ENCODE measurements at regions not wholly inside any gene's neighbourhood (a gene's known extent, or its start where the extent isn't known, plus 50 kb on each side); places are given as distances from the start of the nearest gene placed in this dataset.
"Not testable (repeated sequence)": the region's sequence is repeated elsewhere in the genome, so short reads cannot be mapped to it uniquely, and the experiment has no call there.

- peak; percentile 77 for DNase-seq
Measured at GRCh38 chr6:74946961-74947360, 258.9 kb downstream of the COL12A1 start.

GRCh38 chr6:74942130-74942529, 263.7 kb downstream of the COL12A1 start:
- peak; percentile 80 for DNase-seq

DNA sequence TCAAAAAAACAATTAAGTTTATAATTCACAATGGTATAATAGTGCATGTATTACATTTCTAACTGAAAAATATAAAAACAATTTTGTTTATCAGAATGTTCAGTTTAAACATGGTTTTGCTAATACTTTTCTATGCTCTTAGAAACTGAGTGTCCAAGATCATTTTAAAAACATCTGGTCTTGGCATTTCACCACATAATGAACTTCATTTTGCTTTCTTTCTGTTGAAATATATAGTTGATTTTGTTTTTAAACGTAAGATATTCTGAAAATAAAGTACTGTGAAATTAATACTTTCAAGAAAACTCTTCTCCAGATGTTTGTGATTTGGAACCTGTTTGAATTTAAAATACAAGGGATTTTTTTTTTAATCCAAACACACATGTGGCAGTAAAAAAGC, 264.4 kb downstream of the COL12A1 start:
- DNase-seq: no peak

DNA sequence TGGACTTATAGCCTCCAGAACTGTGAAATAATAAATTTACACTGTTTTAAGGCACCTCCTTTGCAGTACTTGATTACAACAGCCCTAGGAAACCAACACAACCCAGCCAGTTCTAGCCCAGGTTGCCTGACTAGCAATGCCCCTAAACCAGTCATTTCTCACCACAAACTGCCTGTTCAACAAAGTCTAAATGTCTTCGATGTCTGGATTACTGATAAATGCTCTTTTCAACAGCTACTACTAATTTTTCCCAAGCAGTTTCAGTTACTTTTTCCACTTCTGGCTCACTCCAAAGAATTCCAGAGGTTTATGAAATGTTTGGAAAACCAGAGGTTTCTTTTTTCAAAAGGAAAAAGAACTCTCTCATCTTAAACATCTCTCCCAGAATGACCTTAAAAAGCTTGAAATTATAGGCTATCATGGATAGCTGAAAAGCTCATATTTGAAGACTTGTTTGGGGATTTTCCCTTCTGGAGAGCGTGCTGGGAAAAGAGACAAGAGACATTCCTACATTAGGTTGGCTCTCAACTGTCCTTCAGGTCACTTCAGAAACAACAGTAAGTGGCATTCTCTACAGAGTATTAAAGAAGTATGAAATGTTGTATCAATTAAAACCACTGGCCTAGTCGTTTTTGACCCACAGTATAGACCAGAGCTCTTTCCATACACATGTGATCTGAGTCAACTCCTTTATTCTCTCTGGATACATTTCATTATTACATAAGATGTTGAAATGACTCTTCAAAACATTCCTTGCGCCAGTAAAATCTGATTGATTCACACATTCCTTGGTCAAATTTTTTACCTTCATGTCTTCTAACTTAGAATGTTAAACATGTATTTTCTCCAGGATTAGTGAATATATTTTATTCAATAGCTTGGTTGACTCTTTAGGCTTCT, 265.9 kb downstream of the COL12A1 start:
- peak; percentile 72 for DNase-seq

DNA sequence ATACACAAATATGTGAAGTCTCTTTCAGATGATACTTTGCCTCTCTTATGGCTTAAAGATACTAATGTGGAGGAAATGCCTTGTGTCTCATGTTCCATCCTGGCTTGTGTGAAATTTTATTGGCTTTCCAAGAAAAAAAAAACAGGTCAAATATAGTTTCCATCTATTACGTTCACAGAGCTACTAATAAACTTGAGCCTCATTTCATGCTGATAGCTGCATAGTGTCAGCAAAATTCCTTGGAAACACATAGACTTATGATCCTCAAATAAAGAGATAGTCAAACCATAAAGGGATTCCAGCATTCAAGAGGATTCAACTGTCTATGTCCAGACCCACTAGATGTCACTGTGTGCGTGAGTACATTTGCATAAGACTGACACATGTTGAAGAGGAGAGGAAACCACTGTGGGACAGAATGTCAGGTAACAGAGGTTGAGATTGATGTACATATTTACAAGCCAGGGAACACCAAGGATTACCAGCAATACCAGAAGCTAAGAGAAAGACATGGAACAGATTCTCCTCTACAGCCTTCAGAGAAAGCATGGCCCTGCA, 266.6 kb downstream of the COL12A1 start:
- DNase-seq: peak; percentile 58

DNA sequence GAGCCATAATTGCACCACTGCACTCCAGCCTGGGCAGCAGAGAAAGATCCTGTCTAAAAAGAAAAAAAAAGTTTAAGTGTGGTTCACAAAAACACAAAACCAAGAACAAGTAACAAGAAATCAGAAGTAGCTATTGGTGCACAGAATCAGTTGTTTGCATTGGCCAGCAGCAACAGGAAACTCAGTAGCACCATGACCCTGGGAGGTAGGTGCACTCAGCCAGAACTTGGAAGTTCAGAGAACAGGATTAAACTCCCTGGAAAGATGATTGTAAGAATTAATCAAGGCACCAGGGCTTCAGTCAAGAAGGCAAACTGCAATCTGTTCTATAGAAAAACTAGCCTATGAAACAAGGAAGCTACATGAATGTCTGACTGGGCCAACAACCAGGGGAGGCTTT, 267.9 kb downstream of the COL12A1 start:
- no peak for DNase-seq

DNA sequence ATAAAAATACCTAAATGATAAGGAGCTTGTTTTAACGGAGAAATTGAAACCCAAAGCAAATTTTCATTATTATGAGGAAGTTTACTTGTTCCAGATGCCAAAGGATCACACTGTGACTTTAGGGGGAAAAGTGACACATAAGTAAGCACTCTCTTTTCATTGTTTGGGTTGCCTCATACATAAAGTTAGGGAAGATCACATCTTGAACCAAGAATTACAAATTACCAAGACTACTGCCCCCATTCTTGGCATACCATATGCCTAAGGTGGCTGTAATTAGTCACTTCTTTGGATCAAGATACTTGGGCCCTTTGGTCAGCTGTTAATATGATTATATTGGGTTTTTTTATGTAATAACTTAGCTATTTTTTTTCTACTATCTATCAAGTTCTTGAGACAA, 269.0 kb downstream of the COL12A1 start:
- DNase-seq: peak; percentile 81

DNA sequence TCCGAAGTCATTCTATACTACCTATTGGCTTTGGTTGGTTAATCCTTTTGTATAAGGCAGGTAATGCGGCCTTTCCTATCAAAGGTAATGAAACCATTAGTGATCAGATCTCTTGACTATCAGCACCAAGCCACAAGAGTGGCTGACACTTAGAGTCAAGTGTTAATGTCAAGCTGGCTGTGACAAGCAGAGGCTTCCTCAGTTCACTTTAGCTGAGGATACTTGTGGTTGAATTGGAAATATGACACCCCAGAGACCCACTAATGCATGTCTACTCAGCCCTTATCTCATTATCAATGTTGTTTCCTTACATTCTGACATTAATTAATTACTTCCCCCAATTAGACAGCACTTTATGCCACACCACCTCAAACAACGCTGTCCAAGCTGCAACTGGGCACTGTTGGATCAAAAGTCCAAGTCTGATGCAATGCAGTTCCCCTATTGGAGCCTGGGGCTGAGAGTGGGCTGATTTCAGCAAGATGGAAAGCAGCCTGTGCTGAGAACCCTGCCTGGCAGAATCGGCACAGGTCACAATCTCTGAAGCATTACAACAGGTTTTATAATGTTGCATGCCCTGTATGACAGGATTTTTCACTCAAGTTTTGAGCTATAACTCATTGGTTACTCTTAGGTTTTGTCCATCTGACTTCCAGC, 273.5 kb downstream of the COL12A1 start:
- peak; percentile 33 for DNase-seq

GRCh38 chr6:74931558-74931957, 274.3 kb downstream of the COL12A1 start:
- peak; percentile 95 for DNase-seq

- no peak for DNase-seq
Measured at GRCh38 chr6:74928203-74928602, 277.6 kb downstream of the COL12A1 start.

GRCh38 chr6:74927299-74927698, 278.6 kb downstream of the COL12A1 start:
- no peak for DNase-seq

GRCh38 chr6:74925683-74926082, 280.2 kb downstream of the COL12A1 start:
- DNase-seq: no peak

DNA sequence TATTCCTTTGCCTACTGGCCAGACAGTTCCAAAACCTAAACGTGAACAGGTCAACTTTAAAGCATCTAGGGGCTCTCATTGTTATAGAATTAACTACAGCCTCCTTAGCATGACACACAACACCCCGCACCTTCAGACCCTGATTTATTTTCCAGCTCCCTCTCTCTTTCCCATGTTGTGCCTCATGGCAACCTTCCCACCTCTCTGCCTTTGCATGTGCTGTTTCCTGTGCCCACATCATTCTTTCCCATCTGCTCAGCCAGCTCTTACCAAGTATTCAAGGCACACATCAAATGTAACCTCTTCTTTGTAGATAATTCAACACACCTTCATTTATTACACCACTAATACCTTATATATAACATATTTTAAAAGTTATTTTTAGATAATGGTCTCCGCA, 291.0 kb downstream of the COL12A1 start:
- DNase-seq: no peak

- DNase-seq: no peak
Measured at GRCh38 chr6:74912234-74912633, 293.6 kb downstream of the COL12A1 start.

GRCh38 chr6:74902846-74903245, 303.0 kb downstream of the COL12A1 start:
- no peak for DNase-seq

DNA sequence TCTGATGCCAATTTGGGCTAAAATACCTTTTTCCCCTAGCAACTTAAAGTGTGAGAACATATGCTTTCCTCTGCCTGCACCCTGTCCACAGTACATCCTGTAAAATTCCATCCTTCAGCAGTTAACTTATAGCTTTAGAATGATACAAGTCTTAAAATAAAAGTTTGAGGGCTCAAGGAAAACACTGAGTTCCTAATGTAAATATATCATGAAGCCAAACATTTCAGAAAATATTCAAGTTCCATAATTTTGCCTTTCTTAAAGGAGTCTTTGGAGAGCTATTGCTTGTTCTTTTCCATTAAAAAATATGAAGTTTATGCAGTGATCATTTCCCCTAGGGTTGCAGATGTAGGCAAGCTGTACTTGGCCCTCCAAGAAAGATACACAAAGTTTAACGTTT, 303.8 kb downstream of the COL12A1 start:
- no peak for DNase-seq

DNA sequence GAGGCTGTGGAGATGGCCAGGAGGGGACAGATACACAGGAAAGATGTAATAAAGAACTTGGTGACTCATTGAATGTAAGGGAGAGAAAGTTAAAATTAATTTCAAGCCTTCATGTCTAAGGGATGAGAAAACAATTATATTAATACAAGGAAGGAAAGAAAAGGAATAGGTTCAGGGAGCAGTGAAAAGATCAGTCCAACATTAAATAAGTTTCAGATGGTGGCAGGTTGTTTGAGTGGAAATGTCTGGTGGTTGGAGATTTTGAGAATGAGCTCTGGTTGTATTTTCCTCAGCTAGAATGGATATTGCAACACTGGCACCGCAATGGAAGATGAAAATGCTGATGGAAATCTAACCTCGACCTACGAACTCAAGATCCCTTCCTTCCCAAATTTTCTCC, 304.3 kb downstream of the COL12A1 start:
- DNase-seq: no peak

GRCh38 chr6:74899416-74899815, 306.4 kb downstream of the COL12A1 start:
- peak; percentile 56 for DNase-seq

DNA sequence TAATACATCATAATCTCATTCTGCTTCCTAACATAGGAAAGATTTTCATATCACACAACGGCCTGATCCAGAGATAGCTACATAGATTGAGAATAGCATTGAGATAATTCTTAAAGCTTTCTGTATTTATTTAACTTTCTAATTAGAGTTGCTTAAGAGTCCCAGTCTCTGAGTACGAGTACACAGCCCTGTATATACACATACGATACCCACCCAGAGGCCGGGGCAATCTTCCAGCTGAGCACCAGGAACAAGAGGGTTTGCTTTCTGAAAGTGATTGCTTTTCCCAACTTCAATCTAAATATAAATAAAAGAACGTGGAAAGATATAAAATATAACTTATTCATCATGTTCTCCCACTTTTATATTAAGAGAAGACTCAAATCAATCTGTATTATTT, 313.8 kb downstream of the COL12A1 start:
- DNase-seq: no peak

GRCh38 chr6:74891349-74891831, 314.5 kb downstream of the COL12A1 start:
- DNase-seq: peak; percentile 48

DNA sequence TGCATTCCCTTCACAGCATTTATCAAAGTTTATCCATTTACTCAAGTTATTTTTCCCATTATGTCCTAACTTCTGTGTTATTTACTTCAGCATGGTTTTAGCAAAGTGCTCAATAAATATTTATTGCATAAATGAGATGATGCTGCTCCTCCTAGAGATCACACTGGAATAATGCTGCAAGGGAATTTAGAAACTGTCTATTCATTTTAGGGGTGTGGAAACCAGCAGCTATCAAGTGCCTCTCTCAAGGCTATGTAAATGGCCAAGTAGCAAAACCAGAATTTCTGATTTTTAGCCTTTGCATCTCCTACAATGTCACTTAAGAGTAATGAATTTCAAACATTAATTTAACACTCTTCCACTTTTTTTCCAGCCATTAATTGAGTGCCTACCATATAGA, 316.2 kb downstream of the COL12A1 start:
- DNase-seq: no peak

GRCh38 chr6:74888741-74889140, 317.1 kb downstream of the COL12A1 start:
- not testable (repeated sequence) for DNase-seq

DNA sequence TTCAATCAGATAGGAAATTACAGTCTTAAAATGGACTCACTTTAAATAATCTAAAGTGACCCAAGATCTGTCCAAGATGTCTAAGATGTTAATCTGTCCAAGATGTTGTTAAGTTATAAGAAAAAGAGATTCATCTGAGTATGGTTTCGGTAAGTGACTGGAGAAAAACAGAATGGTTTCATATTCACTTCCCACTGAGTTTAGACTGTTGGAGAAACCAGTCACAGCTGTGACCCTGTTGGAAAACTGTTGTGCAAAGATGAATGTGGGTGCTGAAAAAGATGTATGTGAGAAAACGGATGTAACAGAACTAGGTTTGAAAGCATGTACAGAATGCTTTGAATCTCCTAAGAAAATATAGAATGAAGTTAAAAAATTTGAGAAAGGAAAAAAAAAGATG, 325.9 kb downstream of the COL12A1 start:
- DNase-seq: peak; percentile 49

DNA sequence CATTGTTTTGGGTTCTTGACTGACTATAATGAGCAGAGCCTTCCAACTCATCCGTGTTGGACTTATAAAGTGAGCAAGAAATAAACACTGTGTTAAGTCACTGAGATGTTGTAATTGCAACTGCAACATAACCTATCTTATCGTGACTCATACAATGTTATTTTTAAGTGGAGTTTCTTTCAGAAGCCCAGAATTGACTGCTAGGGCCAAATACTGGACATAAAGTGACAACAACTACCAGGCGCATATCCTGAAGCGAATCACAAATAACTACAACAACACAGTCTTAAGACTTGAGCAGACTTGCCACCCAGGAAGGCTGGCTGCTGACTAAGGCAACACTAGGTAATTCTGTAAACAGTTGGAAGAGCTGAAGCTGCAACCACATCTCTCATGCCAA, 326.6 kb downstream of the COL12A1 start:
- DNase-seq: peak; percentile 77
